ENCODE measurements at regions not wholly inside any gene's neighbourhood (a gene's known extent, or its start where the extent isn't known, plus 50 kb on each side); places are given as distances from the start of the nearest gene placed in this dataset.

DNA sequence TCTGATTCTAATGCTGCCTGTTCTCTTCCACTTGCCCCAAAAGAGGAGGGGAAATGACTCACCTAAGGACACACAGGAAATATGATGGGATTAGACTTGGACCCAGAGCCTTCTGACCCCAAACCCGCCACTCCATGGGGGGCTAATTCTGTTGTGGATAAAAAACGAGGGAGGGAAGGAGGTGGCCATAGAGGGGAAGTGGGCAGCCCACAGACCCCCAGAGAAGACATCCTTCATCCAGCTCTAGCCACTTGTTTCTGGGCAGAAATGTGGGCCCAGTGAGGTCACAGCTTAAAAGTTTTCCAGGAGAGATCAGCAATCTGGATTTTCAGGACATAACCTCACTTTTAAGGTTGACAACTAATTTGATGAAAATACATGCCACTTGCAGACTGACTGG lies 202.1 kb downstream of the ANKRD60 start:
- intact Hi-C loops (cut with DNase I; ENCODE audit: low total_unique reads) = no loop called here
- TF ChIP-seq POLR2AphosphoS5 (IDR thresholded peaks at IDR 0.05) (no peak), POLR2A (IDR thresholded peaks at IDR 0.05) (no peak)
- TF ChIP-seq, protein P1, sequence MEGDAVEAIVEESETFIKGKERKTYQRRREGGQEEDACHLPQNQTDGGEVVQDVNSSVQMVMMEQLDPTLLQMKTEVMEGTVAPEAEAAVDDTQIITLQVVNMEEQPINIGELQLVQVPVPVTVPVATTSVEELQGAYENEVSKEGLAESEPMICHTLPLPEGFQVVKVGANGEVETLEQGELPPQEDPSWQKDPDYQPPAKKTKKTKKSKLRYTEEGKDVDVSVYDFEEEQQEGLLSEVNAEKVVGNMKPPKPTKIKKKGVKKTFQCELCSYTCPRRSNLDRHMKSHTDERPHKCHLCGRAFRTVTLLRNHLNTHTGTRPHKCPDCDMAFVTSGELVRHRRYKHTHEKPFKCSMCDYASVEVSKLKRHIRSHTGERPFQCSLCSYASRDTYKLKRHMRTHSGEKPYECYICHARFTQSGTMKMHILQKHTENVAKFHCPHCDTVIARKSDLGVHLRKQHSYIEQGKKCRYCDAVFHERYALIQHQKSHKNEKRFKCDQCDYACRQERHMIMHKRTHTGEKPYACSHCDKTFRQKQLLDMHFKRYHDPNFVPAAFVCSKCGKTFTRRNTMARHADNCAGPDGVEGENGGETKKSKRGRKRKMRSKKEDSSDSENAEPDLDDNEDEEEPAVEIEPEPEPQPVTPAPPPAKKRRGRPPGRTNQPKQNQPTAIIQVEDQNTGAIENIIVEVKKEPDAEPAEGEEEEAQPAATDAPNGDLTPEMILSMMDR (IDR thresholded peaks at IDR 0.05 in 8 of 11, conservative IDR thresholded peaks at IDR 0.05 in 3 of 11) = no peak
- WGBS, 5 donors = 57 to 65% (median 57%) methylated on average over 2 of the region's 2 CpGs

GRCh38 chr20:58025233-58025632 lies 203.2 kb downstream of the ANKRD60 start:
- TF ChIP-seq, protein P1 (IDR thresholded peaks at IDR 0.05 in 8 of 11, conservative IDR thresholded peaks at IDR 0.05 in 3 of 11) = no peak
- TF ChIP-seq POLR2AphosphoS5 (IDR thresholded peaks at IDR 0.05) = no peak
- no peak for TF ChIP-seq POLR2A (IDR thresholded peaks at IDR 0.05)
- H3K4me3 ChIP-seq = no peak overlapping the region
- peaks cover 0 to 37% (median 0%) of the 10 kb centered on the region in 7 donors for H3K27me3 ChIP-seq (replicated peaks in 1 of 7)
- H3K4me1 ChIP-seq = no peaks in the 10 kb centered on the region
- peak; percentile 48 for DNase-seq
- H3K36me3 ChIP-seq = no peaks in the 10 kb centered on the region
- intact Hi-C loops (cut with DNase I; ENCODE audit: low total_unique reads) = no loop called here
- no peak overlapping the region for H3K27ac ChIP-seq
- WGBS, 5 donors = 11 to 65% (median 36%) methylated on average over 3 of the region's 3 CpGs
- H3K9me3 ChIP-seq = no peaks in the 10 kb centered on the region

More for the DNA sequence above, 202.1 kb downstream of the ANKRD60 start:
- Histone ChIP-seq H3K4me1 (no peaks in the 10 kb centered on the region), H3K27ac (no peak overlapping the region), H3K27me3 (replicated peaks in 1 of 7) (peaks cover 0 to 39% (median 0%) of the 10 kb centered on the region in 7 donors), H3K9me3 (no peaks in the 10 kb centered on the region), H3K4me3 (no peak overlapping the region), H3K36me3 (no peaks in the 10 kb centered on the region)
- DNase-seq = no peak

- intact Hi-C loops (cut with DNase I; ENCODE audit: low total_unique reads) = no loop called here
- H3K27ac ChIP-seq = no peak overlapping the region
- DNase-seq = peak; percentile 64
- H3K36me3 ChIP-seq = no peaks in the 10 kb centered on the region
- no peaks in the 10 kb centered on the region for H3K9me3 ChIP-seq
- 78 to 90% (median 84%) methylated on average over 5 to 9 of the region's 9 CpGs for WGBS, 5 donors
- TF ChIP-seq POLR2A (IDR thresholded peaks at IDR 0.05) (no peak), POLR2AphosphoS5 (IDR thresholded peaks at IDR 0.05) (no peak)
- TF ChIP-seq, protein P1 (IDR thresholded peaks at IDR 0.05 in 8 of 11, conservative IDR thresholded peaks at IDR 0.05 in 3 of 11) = no peak
- peaks cover 0 to 30% (median 0%) of the 10 kb centered on the region in 7 donors for H3K27me3 ChIP-seq (replicated peaks in 1 of 7)
- no peak overlapping the region for H3K4me3 ChIP-seq
- H3K4me1 ChIP-seq = no peaks in the 10 kb centered on the region
Observed at GRCh38 chr20:58024241-58024721, 204.2 kb downstream of the ANKRD60 start.

- 82 to 95% (median 86%) methylated on average over 5 of the region's 5 CpGs for WGBS, 5 donors
- no peak for TF ChIP-seq POLR2AphosphoS5 (IDR thresholded peaks at IDR 0.05)
- Histone ChIP-seq H3K27ac (no peak overlapping the region), H3K9me3 (no peaks in the 10 kb centered on the region), H3K4me1 (no peaks in the 10 kb centered on the region), H3K27me3 (replicated peaks in 1 of 7) (peaks cover 0 to 25% (median 0%) of the 10 kb centered on the region in 7 donors), H3K36me3 (no peaks in the 10 kb centered on the region), H3K4me3 (no peak overlapping the region)
- DNase-seq = no peak
- intact Hi-C loops (cut with DNase I; ENCODE audit: low total_unique reads) = no loop called here
Observed at GRCh38 chr20:58023781-58024180, 204.7 kb downstream of the ANKRD60 start.

DNA sequence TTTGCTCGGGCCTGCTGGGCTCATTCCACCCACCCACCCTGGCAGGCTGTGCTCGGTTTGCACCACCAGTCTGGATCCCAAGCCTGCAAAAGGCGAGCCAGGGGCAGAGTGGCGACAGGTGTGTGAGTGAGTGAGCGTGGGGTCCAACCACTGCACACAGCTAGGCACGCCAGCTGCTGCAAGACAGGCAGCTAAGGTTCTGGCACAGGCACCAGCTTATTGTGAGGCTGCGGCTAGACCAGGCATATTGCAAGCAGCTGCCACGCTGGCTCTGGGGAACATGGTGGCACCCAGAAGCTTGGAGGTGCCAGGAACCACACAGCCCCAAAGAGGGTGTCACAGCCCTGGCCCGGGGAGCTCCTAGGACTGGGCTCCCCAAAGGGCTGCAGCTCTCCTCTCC lies 205.1 kb downstream of the ANKRD60 start:
- Histone ChIP-seq H3K27me3 (replicated peaks in 1 of 7) (peaks cover 0 to 21% (median 0%) of the 10 kb centered on the region in 7 donors), H3K4me3 (no peak overlapping the region), H3K27ac (no peak overlapping the region), H3K36me3 (no peaks in the 10 kb centered on the region), H3K4me1 (no peaks in the 10 kb centered on the region), H3K9me3 (no peaks in the 10 kb centered on the region)
- TF ChIP-seq POLR2AphosphoS5 (IDR thresholded peaks at IDR 0.05) (no peak), POLR2A (IDR thresholded peaks at IDR 0.05) (no peak)
- TF ChIP-seq, protein P1 (IDR thresholded peaks at IDR 0.05 in 8 of 11, conservative IDR thresholded peaks at IDR 0.05 in 3 of 11) = no peak
- peak; percentile 58 for DNase-seq
- 77 to 93% (median 87%) methylated on average over 8 to 9 of the region's 9 CpGs for WGBS, 5 donors
- intact Hi-C loops (cut with DNase I; ENCODE audit: low total_unique reads) = no loop called here
